Left cardiac atrium (tissue), 4 donors: ENCODE measurements at regions not wholly inside any gene's neighbourhood (a gene's known extent, or its start where the extent isn't known, plus 50 kb on each side); places are given as distances from the start of the nearest gene placed in this dataset.
A peak's percentile ranks its signal among the peaks of the same experiment; 100 is the strongest.
"Not testable (repeated sequence)": the region's sequence is repeated elsewhere in the genome, so short reads cannot be mapped to it uniquely, and the experiment has no call there.

Source experiments
- ATAC-seq, 2 donors: fragments of 200-7000 bp; cut with Tn5 transposase; one replicate each; pipeline ENCODE4 v1.9.1; 2020; ENCODE audit warnings: mild to moderate bottlenecking in 2 of 2, moderate library complexity in 2 of 2
- DNase-seq: peaks from one replicate; pipeline ENCODE4 v3.0.0-alpha.2; 2020
- intact Hi-C, 2 donors: fragments of 100-400 bp; cut with DNase I; formaldehyde crosslinking; loops; one replicate each; pipeline versions ENCODE4 v1.14.1 to v1.15.1; 2022 to 2023
- donor health status: DM: no; HTN: yes; CAD: no.
- donor health status: DM: no; HTN: yes; CAD: no; lungs with severe emphysema.
- donor health status: DM: yes; HTN: yes; CAD: no.
- donor health status: Dilated cardiomyopathy.

- ATAC-seq = no peak
- no peak for DNase-seq
- intact Hi-C loops = no loop called here
Measured at GRCh38 chr5:117675646-117676045, 1101.0 kb upstream of the SEMA6A start.

- no peak for ATAC-seq
- DNase-seq = no peak
- intact Hi-C loops = no loop called here
Measured at GRCh38 chr5:117671551-117671950, 1096.9 kb upstream of the SEMA6A start.

- no peak for DNase-seq
- intact Hi-C loops = no loop called here
- ATAC-seq = no peak
Measured at GRCh38 chr5:117667105-117667504, 1092.5 kb upstream of the SEMA6A start.

GRCh38 chr5:117665121-117665520 is 1090.5 kb upstream of the SEMA6A start:
- ATAC-seq (no peak), DNase-seq (no peak)
- intact Hi-C loops = no loop called here

GRCh38 chr5:117662361-117662760 is 1087.7 kb upstream of the SEMA6A start:
- intact Hi-C loops = no loop called here
- DNase-seq (no peak), ATAC-seq (no peak)

GRCh38 chr5:117657541-117657940 is 1082.9 kb upstream of the SEMA6A start:
- intact Hi-C loops = no loop called here
- ATAC-seq = no peak

GRCh38 chr5:117652958-117653280 is 1078.3 kb upstream of the SEMA6A start:
- no peak for DNase-seq
- no peak for ATAC-seq
- intact Hi-C loops = no loop called here

More at GRCh38 chr5:117657541-117657940, 1082.9 kb upstream of the SEMA6A start:
- no peak for DNase-seq

- DNase-seq (no peak), ATAC-seq (peak; percentile 12 to 27)
- intact Hi-C loops = no loop called here
Measured at GRCh38 chr5:117652036-117652957, 1077.7 kb upstream of the SEMA6A start.

- no peak for ATAC-seq
- DNase-seq = no peak
- intact Hi-C loops = no loop called here
Measured at GRCh38 chr5:117649821-117650220, 1075.2 kb upstream of the SEMA6A start.

GRCh38 chr5:117645400-117645799 is 1070.8 kb upstream of the SEMA6A start:
- DNase-seq (no peak), ATAC-seq (no peak)
- intact Hi-C loops = no loop called here

GRCh38 chr5:117638581-117638980 is 1064.0 kb upstream of the SEMA6A start:
- no peak for ATAC-seq
- no peak for DNase-seq
- intact Hi-C loops = no loop called here

- intact Hi-C loops = no loop called here
- DNase-seq = no peak
- ATAC-seq = no peak
Measured at GRCh38 chr5:117633093-117633492, 1058.5 kb upstream of the SEMA6A start.

- DNase-seq (no peak), ATAC-seq (no peak)
- intact Hi-C loops = no loop called here
Measured at GRCh38 chr5:117624201-117624600, 1049.6 kb upstream of the SEMA6A start.

GRCh38 chr5:117623042-117623805 is 1048.6 kb upstream of the SEMA6A start:
- DNase-seq (no peak), ATAC-seq (no peak)
- intact Hi-C loops = no loop called here

- intact Hi-C loops = no loop called here
- DNase-seq (no peak), ATAC-seq (no peak)
Measured at GRCh38 chr5:117621921-117622320, 1047.3 kb upstream of the SEMA6A start.

- intact Hi-C loops = no loop called here
Measured at GRCh38 chr5:117615226-117615625, 1040.6 kb upstream of the SEMA6A start.

GRCh38 chr5:117614408-117614807 is 1039.8 kb upstream of the SEMA6A start:
- intact Hi-C loops = no loop called here
- ATAC-seq (no peak), DNase-seq (no peak)

More at GRCh38 chr5:117615226-117615625, 1040.6 kb upstream of the SEMA6A start:
- DNase-seq (no peak), ATAC-seq (no peak)

- intact Hi-C loops = no loop called here
Measured at GRCh38 chr5:117604845-117605244, 1030.2 kb upstream of the SEMA6A start.

GRCh38 chr5:117599811-117600210 is 1025.2 kb upstream of the SEMA6A start:
- intact Hi-C loops = loop anchor here in 1 of 2 donors (10.0 kb wide), 1 partner anchor 1195 kb away; no protein-coding TSS in a partner anchor
- not testable (repeated sequence) for ATAC-seq, DNase-seq

More at GRCh38 chr5:117604845-117605244, 1030.2 kb upstream of the SEMA6A start:
- ATAC-seq (no peak), DNase-seq (no peak)

- peak; percentile 74 to 86 for ATAC-seq
- DNase-seq = peak; percentile 42
- intact Hi-C loops = loop anchor here in 1 of 2 donors (10.0 kb wide), 1 partner anchor 1201 kb away; no protein-coding TSS in a partner anchor
Measured at GRCh38 chr5:117594166-117594565, 1019.5 kb upstream of the SEMA6A start.
